ENCODE measurements at regions not wholly inside any gene's neighbourhood (a gene's known extent, or its start where the extent isn't known, plus 50 kb on each side); places are given as distances from the start of the nearest gene placed in this dataset.
"Not testable (repeated sequence)": the region's sequence is repeated elsewhere in the genome, so short reads cannot be mapped to it uniquely, and the experiment has no call there.

GRCh38 chr2:163132207-163132606, 293.6 kb upstream of the KCNH7 start:
- DNase-seq (ENCODE audit: low spot score in 2 of 2): not testable (repeated sequence)
- FAIRE-seq: peak; percentile 79

- FAIRE-seq: no peak
Observed at GRCh38 chr2:163123526-163123925, 285.0 kb upstream of the KCNH7 start.

GRCh38 chr2:163122257-163122656, 283.7 kb upstream of the KCNH7 start:
- DNase-seq (ENCODE audit: low spot score in 2 of 2): no peak
- no peak for FAIRE-seq

More at GRCh38 chr2:163123526-163123925, 285.0 kb upstream of the KCNH7 start:
- no peak for DNase-seq (ENCODE audit: low spot score in 2 of 2)

GRCh38 chr2:163121483-163121882, 282.9 kb upstream of the KCNH7 start:
- FAIRE-seq (no peak), DNase-seq (ENCODE audit: low spot score in 2 of 2) (no peak)

- no peak for FAIRE-seq
- no peak for DNase-seq (ENCODE audit: low spot score in 2 of 2)
Observed at GRCh38 chr2:163119966-163120365, 281.4 kb upstream of the KCNH7 start.

GRCh38 chr2:163086940-163087339, 248.4 kb upstream of the KCNH7 start:
- FAIRE-seq (no peak), DNase-seq (ENCODE audit: low spot score in 2 of 2) (no peak)

GRCh38 chr2:163085366-163086024, 246.9 kb upstream of the KCNH7 start:
- FAIRE-seq; DNase-seq (ENCODE audit: low spot score in 2 of 2): not testable (repeated sequence)

GRCh38 chr2:163081754-163082153, 243.2 kb upstream of the KCNH7 start:
- DNase-seq (ENCODE audit: low spot score in 2 of 2) (no peak), FAIRE-seq (no peak)

GRCh38 chr2:163077241-163077640, 238.7 kb upstream of the KCNH7 start:
- no peak for DNase-seq (ENCODE audit: low spot score in 2 of 2)
- FAIRE-seq: no peak

- DNase-seq (ENCODE audit: low spot score in 2 of 2) (no peak), FAIRE-seq (no peak)
Observed at GRCh38 chr2:163066085-163066484, 227.5 kb upstream of the KCNH7 start.

GRCh38 chr2:163062524-163062923, 224.0 kb upstream of the KCNH7 start:
- no peak for DNase-seq (ENCODE audit: low spot score in 2 of 2)
- FAIRE-seq: no peak

GRCh38 chr2:163046615-163047014, 208.0 kb upstream of the KCNH7 start:
- no peak for DNase-seq (ENCODE audit: low spot score in 2 of 2)
- FAIRE-seq: no peak

- FAIRE-seq (no peak), DNase-seq (ENCODE audit: low spot score in 2 of 2) (no peak)
Observed at GRCh38 chr2:163045830-163046229, 207.3 kb upstream of the KCNH7 start.

- FAIRE-seq (no peak), DNase-seq (ENCODE audit: low spot score in 2 of 2) (no peak)
Observed at GRCh38 chr2:163044114-163044513, 205.5 kb upstream of the KCNH7 start.

- no peak for FAIRE-seq
Observed at GRCh38 chr2:163043201-163043600, 204.6 kb upstream of the KCNH7 start.

GRCh38 chr2:163039266-163039665, 200.7 kb upstream of the KCNH7 start:
- no peak for DNase-seq (ENCODE audit: low spot score in 2 of 2)

More at GRCh38 chr2:163043201-163043600, 204.6 kb upstream of the KCNH7 start:
- no peak for DNase-seq (ENCODE audit: low spot score in 2 of 2)

GRCh38 chr2:163028807-163029206, 190.2 kb upstream of the KCNH7 start:
- no peak for FAIRE-seq

More at GRCh38 chr2:163039266-163039665, 200.7 kb upstream of the KCNH7 start:
- no peak for FAIRE-seq

GRCh38 chr2:163026136-163026775, 187.7 kb upstream of the KCNH7 start:
- not testable (repeated sequence) for FAIRE-seq; DNase-seq (ENCODE audit: low spot score in 2 of 2)

More at GRCh38 chr2:163028807-163029206, 190.2 kb upstream of the KCNH7 start:
- DNase-seq (ENCODE audit: low spot score in 2 of 2): no peak

GRCh38 chr2:163016882-163017281, 178.3 kb upstream of the KCNH7 start:
- DNase-seq (ENCODE audit: low spot score in 2 of 2); FAIRE-seq: not testable (repeated sequence)

- FAIRE-seq (no peak), DNase-seq (ENCODE audit: low spot score in 2 of 2) (no peak)
Observed at GRCh38 chr2:163011000-163011399, 172.4 kb upstream of the KCNH7 start.

GRCh38 chr2:163008642-163009041, 170.1 kb upstream of the KCNH7 start:
- FAIRE-seq (no peak), DNase-seq (ENCODE audit: low spot score in 2 of 2) (no peak)

- DNase-seq (ENCODE audit: low spot score in 2 of 2): no peak
- no peak for FAIRE-seq
Observed at GRCh38 chr2:162994718-162995117, 156.2 kb upstream of the KCNH7 start.
